ENCODE measurements at regions not wholly inside any gene's neighbourhood (a gene's known extent, or its start where the extent isn't known, plus 50 kb on each side); places are given as distances from the start of the nearest gene placed in this dataset.
"Not testable (repeated sequence)": the region's sequence is repeated elsewhere in the genome, so short reads cannot be mapped to it uniquely, and the experiment has no call there.

DNA sequence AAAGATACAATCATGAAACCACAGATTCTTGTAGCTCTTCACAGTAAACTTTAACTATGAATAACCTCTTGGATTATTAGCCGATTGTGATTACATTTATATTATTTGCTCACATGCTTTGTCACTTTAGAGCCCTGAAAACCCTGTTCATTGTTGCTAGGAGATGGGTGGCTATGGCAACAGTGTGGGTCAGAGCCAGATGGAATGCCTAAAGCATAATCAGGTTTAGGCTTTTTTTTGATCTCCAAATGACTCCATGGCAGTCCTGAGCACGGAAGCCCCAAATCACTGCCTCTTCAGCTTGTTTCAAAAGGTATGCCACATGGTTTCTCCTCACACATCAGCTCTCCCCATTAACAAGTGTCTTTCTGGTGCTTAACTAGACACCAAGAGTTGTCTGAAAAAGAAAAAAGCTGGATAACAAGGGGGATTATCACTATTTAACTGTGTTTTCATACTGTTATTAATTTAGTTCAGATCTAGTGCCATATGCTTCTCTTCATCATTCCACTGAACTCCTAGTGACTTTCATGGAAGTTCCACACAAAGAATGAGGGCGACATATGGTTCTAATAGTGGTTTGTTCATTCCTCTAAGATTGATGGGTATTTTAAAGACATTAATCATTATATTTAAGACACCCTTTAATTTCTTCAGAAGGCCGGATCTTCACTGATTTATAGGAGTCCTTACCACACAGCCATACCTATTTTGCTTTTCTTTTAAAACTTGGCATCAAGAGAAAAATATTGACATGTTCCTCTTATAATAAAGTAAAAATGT, 88.8 kb upstream of the PAM start:
- no peak for DNase-seq

- no peak for DNase-seq
These were observed 86.7 kb upstream of the PAM start for GRCh38 chr5:102668220-102668932.

DNA sequence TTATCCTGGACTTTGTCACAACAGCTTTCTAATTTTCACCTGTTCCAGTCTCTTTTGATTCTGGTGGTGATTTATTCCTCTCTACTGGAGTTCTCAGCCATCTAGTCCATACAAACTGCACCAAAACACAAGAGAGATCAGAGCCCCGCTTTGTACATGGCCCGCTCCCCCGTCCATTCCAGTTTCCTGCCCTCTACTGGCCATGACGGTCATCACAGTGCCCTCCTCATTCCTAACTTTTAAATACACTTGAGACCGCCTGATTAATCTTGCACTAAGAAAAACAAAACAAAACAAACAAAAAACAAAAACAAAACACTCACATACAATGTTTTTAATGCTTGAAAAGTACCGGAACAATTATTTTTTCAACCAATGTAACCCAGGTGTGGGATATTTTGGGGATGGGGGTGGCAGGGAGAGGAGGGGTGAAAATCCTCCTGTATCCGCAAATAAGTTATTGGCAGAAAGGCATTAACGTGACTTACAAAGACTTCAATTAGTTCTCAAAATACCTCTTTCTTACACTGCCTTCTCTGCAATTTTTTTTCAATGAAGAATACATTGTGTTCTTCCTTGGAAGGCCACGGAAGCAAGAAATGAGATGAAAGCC, 84.8 kb upstream of the PAM start:
- DNase-seq, result peak in 1 of 2 donors; percentile 23

DNA sequence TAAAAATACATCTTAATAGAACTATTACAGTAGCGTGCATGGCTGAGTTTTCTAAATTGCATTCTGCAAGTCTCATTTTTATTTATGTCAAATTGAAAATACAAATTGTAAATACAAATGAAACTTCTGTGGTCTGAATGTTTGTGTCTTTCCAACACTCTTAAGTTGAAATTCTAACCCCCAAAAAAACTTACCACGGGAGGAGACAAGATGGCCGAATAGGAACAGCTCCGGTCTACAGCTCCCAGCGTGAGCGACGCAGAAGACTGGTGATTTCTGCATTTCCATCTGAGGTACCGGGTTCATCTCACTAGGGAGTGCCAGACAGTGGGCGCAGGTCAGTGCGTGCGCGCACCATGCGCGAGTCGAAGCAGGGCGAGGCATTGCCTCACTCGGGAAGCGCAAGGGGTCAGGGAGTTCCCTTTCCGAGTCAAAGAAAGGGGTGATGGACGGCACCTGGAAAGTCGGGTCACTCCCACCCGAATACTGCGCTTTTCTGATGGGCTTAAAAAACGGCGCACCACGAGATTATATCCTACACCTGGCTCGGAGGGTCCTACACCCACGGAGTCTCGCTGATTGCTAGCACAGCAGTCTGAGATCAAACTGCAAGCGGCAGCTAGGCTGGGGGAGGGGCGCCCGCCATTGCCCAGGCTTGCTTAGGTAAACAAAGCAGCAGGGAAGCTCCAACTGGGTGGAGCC, 83.9 kb upstream of the PAM start:
- not testable (repeated sequence) for DNase-seq

- DNase-seq, result no peak
These were observed 76.6 kb upstream of the PAM start for GRCh38 chr5:102678267-102679058.

- peak; percentile 29 to 71 for DNase-seq
These were observed 73.6 kb upstream of the PAM start for GRCh38 chr5:102681403-102681983.

DNA sequence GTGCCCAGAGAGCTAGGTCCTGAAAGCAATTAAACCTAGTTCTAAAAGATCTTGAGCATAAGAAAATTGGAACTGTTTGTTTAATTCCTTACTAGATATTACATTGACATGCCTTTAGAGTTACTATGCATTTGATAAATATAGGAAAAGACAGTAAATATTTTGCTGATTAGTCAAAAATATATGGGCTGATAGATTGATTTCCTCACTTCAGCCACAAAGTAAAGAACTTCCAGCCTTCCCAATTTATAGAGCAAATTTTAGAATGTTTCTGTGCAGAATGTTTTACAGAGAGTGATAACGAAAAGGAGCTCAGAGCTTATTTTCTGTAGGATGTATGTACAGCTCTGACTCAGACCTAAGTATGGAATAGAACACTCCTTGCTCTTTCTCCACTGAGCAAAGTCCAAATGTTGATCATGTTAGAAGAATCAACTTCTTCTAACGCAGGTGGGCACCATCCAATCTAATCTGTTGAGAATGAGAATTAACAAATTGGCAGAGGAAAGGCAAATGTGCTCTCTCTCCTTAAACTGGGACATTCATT, 72.9 kb upstream of the PAM start:
- no peak for DNase-seq

GRCh38 chr5:102688076-102688475, 67.0 kb upstream of the PAM start:
- not testable (repeated sequence) for DNase-seq

DNA sequence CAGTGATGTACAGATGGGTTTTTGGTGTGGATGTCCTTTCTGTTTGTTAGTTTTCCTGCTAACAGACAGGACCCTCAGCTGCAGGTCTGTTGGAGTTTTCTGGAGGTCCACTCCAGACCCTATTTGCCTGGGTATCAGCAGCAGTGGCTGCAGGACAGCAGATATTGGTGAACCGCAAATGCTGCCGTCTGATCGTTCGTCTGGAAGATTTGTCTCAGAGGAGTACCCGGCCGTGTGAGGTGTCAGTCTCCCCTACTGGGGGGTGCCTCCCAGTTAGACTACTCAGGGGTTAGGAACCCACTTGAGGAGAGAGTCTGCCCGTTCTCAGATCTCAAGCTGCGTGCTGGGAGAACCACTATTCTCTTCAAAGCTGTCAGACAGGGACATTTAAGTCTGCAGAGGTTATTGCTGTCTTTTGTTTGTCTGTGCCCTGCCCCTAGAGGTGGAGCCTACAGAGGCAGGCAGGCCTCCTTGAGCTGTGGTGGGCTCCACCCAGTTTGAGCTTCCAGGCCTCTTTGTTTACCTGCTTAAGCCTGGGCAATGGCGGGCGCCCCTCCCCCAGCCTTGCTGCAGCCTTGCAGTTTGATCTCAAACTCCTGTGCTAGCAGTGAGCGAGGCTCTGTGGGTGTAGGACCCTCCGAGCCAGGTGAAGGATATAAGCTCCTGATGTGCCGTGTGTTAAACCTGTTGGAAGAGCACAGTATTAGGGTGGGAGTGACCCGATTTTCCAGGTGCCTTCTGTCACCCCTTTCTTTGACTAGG, 66.3 kb upstream of the PAM start:
- not testable (repeated sequence) for DNase-seq

DNA sequence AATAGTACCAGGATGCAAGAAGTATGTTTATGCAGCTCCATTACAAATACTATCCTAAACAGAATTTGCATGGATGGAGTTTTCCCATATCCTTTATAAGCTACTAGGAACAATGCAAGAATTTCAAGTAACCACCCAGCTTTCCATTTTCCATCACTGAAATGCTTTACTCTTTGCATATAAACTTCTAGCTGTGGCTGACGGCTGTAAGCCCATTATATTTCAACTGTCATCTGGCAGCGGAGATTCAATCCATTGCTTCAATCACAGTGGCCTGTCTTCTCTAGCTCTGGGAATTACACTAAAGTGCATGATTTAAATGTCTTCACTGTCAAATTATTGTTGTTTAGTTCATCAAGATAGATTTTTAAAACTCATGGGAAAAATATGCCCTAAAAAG, 64.2 kb upstream of the PAM start:
- no peak for DNase-seq

DNA sequence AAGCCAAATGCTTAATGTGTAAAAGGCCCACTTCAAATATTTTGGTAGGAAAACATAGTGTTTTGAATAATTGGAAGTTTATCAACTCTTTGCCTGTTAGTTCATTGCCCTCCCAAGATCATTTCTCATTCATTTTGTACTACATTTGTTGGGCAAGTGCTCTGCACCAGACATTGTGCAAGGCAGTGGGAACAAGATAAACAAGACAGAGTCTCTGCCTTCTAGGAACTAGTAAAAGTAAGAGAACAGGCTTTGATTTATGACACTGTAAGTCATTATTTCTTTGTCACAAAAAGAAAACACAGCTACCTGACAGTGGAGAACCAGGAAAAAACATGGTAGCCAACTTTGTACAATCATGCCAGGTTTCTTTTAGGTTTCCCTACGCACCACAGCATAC, 63.7 kb upstream of the PAM start:
- DNase-seq, result no peak

GRCh38 chr5:102700120-102700831, 54.8 kb upstream of the PAM start:
- DNase-seq, result no peak

DNA sequence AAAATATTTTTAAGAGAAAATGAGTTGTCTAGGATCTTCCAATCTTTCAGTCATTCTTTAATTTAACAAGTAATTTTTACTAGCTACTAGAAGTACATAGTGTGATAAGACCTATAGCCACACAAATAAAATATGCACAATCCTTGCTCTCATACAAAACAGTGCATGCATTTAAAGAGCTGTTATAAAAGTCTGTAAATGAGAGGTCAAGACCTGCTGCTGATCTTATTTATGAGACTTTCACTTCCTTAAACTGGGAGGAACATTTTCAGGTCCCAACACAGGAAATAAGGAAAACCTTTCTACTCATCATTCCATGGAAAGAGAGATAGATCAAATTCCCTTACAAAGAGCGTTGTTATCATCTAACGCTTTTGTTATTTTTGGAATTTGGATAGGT, 54.2 kb upstream of the PAM start:
- DNase-seq, result no peak

DNA sequence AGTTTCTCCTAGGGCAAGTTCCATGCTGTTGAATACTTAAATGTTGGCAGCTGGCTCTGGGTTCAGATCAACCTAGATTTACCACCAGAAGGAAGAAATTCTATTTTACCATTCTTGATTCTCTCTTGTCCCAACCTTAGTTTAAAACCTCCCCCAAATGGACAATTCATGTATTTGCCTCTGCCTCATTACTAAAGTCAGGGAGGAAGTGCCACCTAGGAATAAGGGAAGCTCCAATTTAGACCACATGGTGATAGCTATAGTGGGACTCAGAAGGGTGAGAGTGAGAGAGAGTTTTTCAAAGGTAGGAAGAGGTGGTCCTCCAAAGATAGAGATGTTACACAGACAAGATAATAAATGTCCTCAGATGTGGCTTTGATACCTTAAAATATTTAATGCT, 53.4 kb upstream of the PAM start:
- DNase-seq, result peak in 1 of 2 donors; percentile 3

All from inflammatory macrophage treated with lipopolysaccharide for 1 hour (primary cell).